Jurkat, Clone E6-1 (cell line): ENCODE measurements at regions not wholly inside any gene's neighbourhood (a gene's known extent, or its start where the extent isn't known, plus 50 kb on each side); places are given as distances from the start of the nearest gene placed in this dataset.

Experiments
- DNase-seq: peaks from one replicate; pipeline ENCODE4 v3.0.0-alpha.2; 2011; ENCODE audit warnings: low read depth, low spot score
- H3K4me3 ChIP-seq: 2 replicates; pipeline ENCODE4 v1.5.1; 2011; ENCODE audit warnings: mild to moderate bottlenecking, low read length, control low read depth, moderate library complexity

GRCh38 chr7:156493942-156494341, 146.6 kb upstream of the RNF32 start:
- DNase-seq = no peak
- no peak overlapping the region for H3K4me3 ChIP-seq

GRCh38 chr7:156492170-156492569, 148.4 kb upstream of the RNF32 start:
- no peak overlapping the region for H3K4me3 ChIP-seq
- no peak for DNase-seq

DNA sequence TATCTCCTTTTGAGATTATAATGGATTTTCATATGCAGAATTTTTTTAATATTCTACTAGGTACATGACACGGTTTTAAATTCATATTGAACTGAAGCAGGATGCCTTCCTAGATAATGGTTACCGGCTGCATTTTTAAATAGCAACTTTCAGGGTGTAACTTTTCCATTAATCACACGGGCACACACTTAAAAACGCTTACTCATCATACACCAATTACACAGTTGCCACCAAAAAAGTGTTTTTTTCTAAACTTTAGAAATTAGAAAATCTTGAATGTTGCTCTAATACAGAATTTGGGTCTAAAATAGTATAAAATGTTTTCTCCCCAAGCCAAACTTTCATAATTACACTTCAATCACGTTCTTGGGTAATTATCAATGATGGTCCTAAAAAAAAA, 149.1 kb upstream of the RNF32 start:
- H3K4me3 ChIP-seq = no peak overlapping the region

GRCh38 chr7:156490021-156490800, 150.4 kb upstream of the RNF32 start:
- no peak overlapping the region for H3K4me3 ChIP-seq

More for the DNA sequence above, 149.1 kb upstream of the RNF32 start:
- no peak for DNase-seq

GRCh38 chr7:156487811-156488533, 152.6 kb upstream of the RNF32 start:
- H3K4me3 ChIP-seq = no peak overlapping the region
- DNase-seq = no peak

More at GRCh38 chr7:156490021-156490800, 150.4 kb upstream of the RNF32 start:
- DNase-seq = no peak

- H3K4me3 ChIP-seq = no peak overlapping the region
- DNase-seq = no peak
Observed at GRCh38 chr7:156480671-156481070, 159.9 kb upstream of the RNF32 start.

GRCh38 chr7:156479596-156479995, 161.0 kb upstream of the RNF32 start:
- H3K4me3 ChIP-seq = no peak overlapping the region
- no peak for DNase-seq

- no peak for DNase-seq
- no peak overlapping the region for H3K4me3 ChIP-seq
Observed at GRCh38 chr7:156478486-156478885, 162.1 kb upstream of the RNF32 start.

DNA sequence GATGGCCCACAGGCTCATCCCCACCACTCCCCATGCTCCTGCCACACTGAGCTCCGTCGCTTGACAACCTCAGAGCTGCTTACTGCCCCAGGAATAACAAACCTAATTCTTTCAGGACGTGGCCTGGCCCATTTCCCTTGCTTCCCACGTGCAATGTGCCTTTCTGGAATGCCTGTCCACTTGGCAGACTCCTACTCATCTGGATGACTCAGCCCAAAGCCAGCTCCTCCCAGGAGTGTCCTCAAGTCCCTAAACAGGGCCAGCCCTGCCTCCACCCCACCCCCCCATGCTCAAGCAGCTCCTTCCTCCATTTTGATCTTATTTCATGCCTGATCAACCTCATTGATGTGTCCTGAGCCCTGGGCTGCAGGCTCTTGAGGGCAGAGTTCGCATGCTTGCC, 164.9 kb upstream of the RNF32 start:
- DNase-seq = no peak
- no peak overlapping the region for H3K4me3 ChIP-seq

DNA sequence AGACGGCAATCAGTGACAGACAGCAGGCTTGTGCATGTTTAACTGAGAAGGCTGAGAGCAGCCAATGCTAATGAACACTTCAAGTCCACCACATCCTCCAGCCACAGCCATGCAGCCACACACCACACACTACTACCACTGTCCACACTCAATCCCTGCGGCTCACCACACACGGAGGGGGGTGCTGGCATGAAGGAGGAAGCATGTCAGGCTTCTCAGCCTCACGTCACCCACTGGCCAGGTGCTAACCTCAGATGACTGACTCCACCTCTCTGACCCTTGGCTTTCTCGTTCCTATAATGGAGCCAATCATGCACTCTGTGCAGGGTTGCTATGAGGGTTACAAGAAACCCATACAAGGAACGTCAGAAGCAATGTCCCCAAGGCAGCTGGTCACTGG, 165.4 kb upstream of the RNF32 start:
- no peak overlapping the region for H3K4me3 ChIP-seq
- DNase-seq = no peak

- H3K4me3 ChIP-seq = no peak overlapping the region
- no peak for DNase-seq
Observed at GRCh38 chr7:156474241-156474743, 166.3 kb upstream of the RNF32 start.

- no peak overlapping the region for H3K4me3 ChIP-seq
- peak; percentile 15 for DNase-seq
Observed at GRCh38 chr7:156473476-156474240, 166.9 kb upstream of the RNF32 start.

DNA sequence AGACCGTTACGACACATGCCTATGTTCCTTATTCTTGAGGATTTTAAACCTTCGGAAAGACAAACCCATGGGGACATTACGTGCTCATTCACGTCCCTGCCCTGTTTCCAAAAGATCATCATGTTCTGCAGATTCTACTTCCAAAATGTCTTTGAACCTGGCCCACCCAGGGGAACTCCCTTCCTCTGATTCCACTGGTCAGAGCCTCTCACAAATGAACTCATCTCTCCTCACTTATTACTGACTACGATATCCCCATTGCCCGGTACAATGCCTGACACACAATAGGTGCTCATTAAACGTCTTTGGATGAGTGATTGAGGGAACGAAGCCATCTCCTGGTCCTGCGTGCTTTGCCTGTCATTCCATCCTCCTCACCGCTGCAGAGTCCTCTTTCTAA, 168.3 kb upstream of the RNF32 start:
- H3K4me3 ChIP-seq = no peak overlapping the region
- DNase-seq = no peak

DNA sequence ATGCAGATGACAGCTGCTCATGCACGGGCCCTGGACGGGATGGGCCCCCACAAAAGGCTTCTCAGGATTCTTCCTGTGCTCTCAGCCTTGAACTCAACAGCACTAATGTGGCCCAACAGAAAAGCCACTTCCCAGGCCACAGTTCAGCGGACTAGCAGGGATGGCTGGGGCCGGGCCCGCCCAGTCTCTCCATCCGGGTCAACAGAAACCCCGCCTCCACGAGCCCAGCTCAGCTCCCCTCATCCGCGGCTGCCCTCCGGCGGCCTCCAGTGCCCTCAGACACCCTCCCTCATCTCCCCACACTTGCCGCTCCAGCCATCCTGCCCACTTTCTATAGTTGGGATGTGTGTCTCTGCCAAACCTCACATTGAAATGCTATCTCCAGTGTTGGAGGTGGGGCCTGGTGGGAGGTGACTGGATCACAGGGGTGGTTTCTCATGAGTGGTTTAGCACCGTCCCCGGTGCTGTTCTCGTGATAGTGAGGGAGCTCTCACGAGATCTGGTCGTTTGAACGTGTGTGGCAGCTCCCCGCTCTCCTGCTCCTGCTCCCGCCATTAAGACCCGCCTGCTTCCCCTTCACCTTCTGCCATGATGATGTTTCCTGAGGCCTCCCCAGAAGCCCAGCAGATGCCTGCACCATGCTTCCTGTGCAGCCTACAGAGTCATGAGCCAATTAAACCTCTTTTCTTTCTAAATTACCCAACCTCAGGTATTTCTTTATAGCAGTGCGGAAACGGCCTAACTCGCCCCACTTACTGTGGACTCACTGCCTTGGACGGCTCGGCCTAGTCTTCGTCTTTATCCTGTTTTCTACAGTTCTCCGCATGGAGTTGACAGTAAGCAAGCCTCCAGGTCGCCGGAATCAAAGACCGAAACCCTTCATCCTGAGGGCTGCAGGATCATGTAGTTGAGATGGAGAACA, 169.9 kb upstream of the RNF32 start:
- DNase-seq = no peak

GRCh38 chr7:156466955-156467625, 173.5 kb upstream of the RNF32 start:
- no peak overlapping the region for H3K4me3 ChIP-seq
- no peak for DNase-seq

More for the DNA sequence above, 169.9 kb upstream of the RNF32 start:
- H3K4me3 ChIP-seq = no peak overlapping the region

GRCh38 chr7:156466272-156466671, 174.3 kb upstream of the RNF32 start:
- no peak for DNase-seq
- no peak overlapping the region for H3K4me3 ChIP-seq

GRCh38 chr7:156465186-156465585, 175.4 kb upstream of the RNF32 start:
- H3K4me3 ChIP-seq = no peak overlapping the region
- no peak for DNase-seq

GRCh38 chr7:156464339-156464738, 176.2 kb upstream of the RNF32 start:
- DNase-seq = no peak
- H3K4me3 ChIP-seq = no peak overlapping the region
